Left lung (tissue), 4 donors: ENCODE measurements at regions not wholly inside any gene's neighbourhood (a gene's known extent, or its start where the extent isn't known, plus 50 kb on each side); places are given as distances from the start of the nearest gene placed in this dataset.

Source experiments
- ATAC-seq: fragments of 200-7000 bp; cut with Tn5 transposase; one replicate; pipeline ENCODE4 v1.9.1; 2020; ENCODE audit warnings: moderate library complexity
- DNase-seq, 4 donors: peaks; one replicate each; pipeline ENCODE4 v3.0.0-alpha.2; 2013 to 2020
- H3K27ac ChIP-seq, 2 donors: fragments of 200-600 bp; sonication (generic) in 1 of 2; one replicate each; pipeline versions ENCODE4 v1.5.0 to v1.8.0; 2020 to 2021
- H3K27me3 ChIP-seq, 2 donors: fragments of 200-600 bp; sonication (generic) in 1 of 2; one replicate each; pipeline versions ENCODE4 v1.5.0 to v1.8.0; 2020 to 2021
- H3K36me3 ChIP-seq, 2 donors: fragments of 200-600 bp; sonication (generic) in 1 of 2; one replicate each; pipeline versions ENCODE4 v1.5.0 to v1.8.0; 2020 to 2021
- H3K4me1 ChIP-seq, 2 donors: fragments of 200-600 bp; one replicate each; pipeline ENCODE4 v1.8.0; 2021
- H3K4me3 ChIP-seq, 2 donors: fragments of 200-600 bp; sonication (generic) in 1 of 2; one replicate each; pipeline versions ENCODE4 v1.5.0 to v1.8.0; 2020 to 2021; ENCODE audit warnings: mild to moderate bottlenecking in 1 of 2
- H3K9me3 ChIP-seq, 2 donors: fragments of 200-600 bp; sonication (generic) in 1 of 2; one replicate each; pipeline versions ENCODE4 v1.5.0 to v1.8.0; 2020 to 2021
- CTCF ChIP-seq, 2 donors: fragments of 200-600 bp; sonication (generic) in 1 of 2; IDR thresholded peaks; one replicate each; pipeline versions ENCODE4 v1.5.0 to v1.8.0; 2021; ENCODE audit warnings: antibody characterized with exemption in 2 of 2
- intact Hi-C, 2 donors: fragments of 100-400 bp; cut with DNase I; formaldehyde crosslinking; loops; one replicate each; pipeline versions ENCODE4 v1.11.2 to v1.14.2; 2022
- donor health status: DM: no; HTN: yes; CAD: no.
- donor health status: DM: no; HTN: no; CAD: no.

GRCh38 chr14:28673056-28673455 is 93.5 kb upstream of the FOXG1 start:
- ATAC-seq = no peak
- H3K27ac ChIP-seq = no peak overlapping the region
- intact Hi-C loops = no loop called here
- H3K4me3 ChIP-seq = no peak overlapping the region
- TF ChIP-seq CTCF (IDR thresholded peaks at IDR 0.05) = no peak
- no peaks in the 10 kb centered on the region for H3K9me3 ChIP-seq
- H3K27me3 ChIP-seq = no peaks in the 10 kb centered on the region
- DNase-seq = no peak
- H3K36me3 ChIP-seq = no peaks in the 10 kb centered on the region
- no peaks in the 10 kb centered on the region for H3K4me1 ChIP-seq

- Histone ChIP-seq H3K9me3 (no peaks in the 10 kb centered on the region), H3K27me3 (no peaks in the 10 kb centered on the region), H3K4me1 (no peaks in the 10 kb centered on the region), H3K4me3 (no peak overlapping the region), H3K36me3 (no peaks in the 10 kb centered on the region), H3K27ac (no peak overlapping the region)
- DNase-seq (no peak), ATAC-seq (no peak)
- intact Hi-C loops = no loop called here
- TF ChIP-seq CTCF (IDR thresholded peaks at IDR 0.05) = no peak
These were observed 90.1 kb upstream of the FOXG1 start for GRCh38 chr14:28676479-28676878.

- no peak for TF ChIP-seq CTCF (IDR thresholded peaks at IDR 0.05)
- no peak overlapping the region for H3K4me3 ChIP-seq
- no peaks in the 10 kb centered on the region for H3K9me3 ChIP-seq
- H3K27me3 ChIP-seq = no peaks in the 10 kb centered on the region
- H3K27ac ChIP-seq = no peak overlapping the region
- ATAC-seq (no peak), DNase-seq (no peak)
- intact Hi-C loops = no loop called here
- H3K4me1 ChIP-seq = no peaks in the 10 kb centered on the region
- H3K36me3 ChIP-seq = no peaks in the 10 kb centered on the region
These were observed 89.2 kb upstream of the FOXG1 start for GRCh38 chr14:28677381-28677780.

GRCh38 chr14:28678887-28679286 is 87.7 kb upstream of the FOXG1 start:
- no peak for TF ChIP-seq CTCF (IDR thresholded peaks at IDR 0.05)
- Histone ChIP-seq H3K9me3 (no peaks in the 10 kb centered on the region), H3K36me3 (no peaks in the 10 kb centered on the region), H3K27ac (no peak overlapping the region), H3K4me1 (no peaks in the 10 kb centered on the region), H3K4me3 (no peak overlapping the region), H3K27me3 (no peaks in the 10 kb centered on the region)
- DNase-seq = no peak
- intact Hi-C loops = no loop called here
- ATAC-seq = no peak

- Histone ChIP-seq H3K27me3 (no peaks in the 10 kb centered on the region), H3K9me3 (no peaks in the 10 kb centered on the region), H3K27ac (no peak overlapping the region), H3K36me3 (no peaks in the 10 kb centered on the region), H3K4me1 (no peaks in the 10 kb centered on the region), H3K4me3 (no peak overlapping the region)
- intact Hi-C loops = no loop called here
- TF ChIP-seq CTCF (IDR thresholded peaks at IDR 0.05) = no peak
- no peak for ATAC-seq
- no peak for DNase-seq
These were observed 84.9 kb upstream of the FOXG1 start for GRCh38 chr14:28681681-28682080.
